Liver (tissue), 8 donors: ENCODE measurements at regions not wholly inside any gene's neighbourhood (a gene's known extent, or its start where the extent isn't known, plus 50 kb on each side); places are given as distances from the start of the nearest gene placed in this dataset.

Experiments used
- DNase-seq: peaks from one replicate; pipeline ENCODE4 v3.0.0-alpha.2; 2017; ENCODE audit warnings: low spot score
- H3K27ac ChIP-seq, 2 donors: one replicate each; pipeline ENCODE4 v1.7.0; 2013; ENCODE audit warnings: inconsistent platforms in 2 of 2, low read length in 2 of 2, control low read depth in 1 of 2, low read depth in 1 of 2, mild to moderate bottlenecking in 1 of 2
- H3K27me3 ChIP-seq, 4 donors: one replicate each; pipeline versions ENCODE4 v1.6.1 to v1.7.0; 2013; ENCODE audit warnings: low read length in 3 of 4, inconsistent platforms in 1 of 4, mild to moderate bottlenecking in 1 of 4, moderate library complexity in 1 of 4; ENCODE audit not compliant: control insufficient read depth in 4 of 4, insufficient read depth in 4 of 4
- H3K36me3 ChIP-seq, 4 donors: one replicate each; pipeline versions ENCODE4 v1.6.1 to v1.7.0; 2013; ENCODE audit warnings: low read length in 3 of 4, mild to moderate bottlenecking in 3 of 4, low read depth in 1 of 4, moderate library complexity in 1 of 4; ENCODE audit not compliant: control insufficient read depth in 4 of 4, insufficient read depth in 3 of 4
- H3K4me1 ChIP-seq, 4 donors: one replicate each; pipeline versions ENCODE4 v1.6.1 to v1.7.0; 2013; ENCODE audit warnings: low read length in 3 of 4, mild to moderate bottlenecking in 3 of 4, moderate library complexity in 1 of 4; ENCODE audit not compliant: control insufficient read depth in 4 of 4, insufficient read depth in 4 of 4
- H3K4me3 ChIP-seq, 3 donors: one replicate each; pipeline versions ENCODE4 v1.6.1 to v1.7.0; 2013; ENCODE audit warnings: low read length in 3 of 3, control low read depth in 1 of 3, low read depth in 1 of 3, mild to moderate bottlenecking in 1 of 3
- H3K9ac ChIP-seq, 2 donors: one replicate each; pipeline ENCODE4 v1.7.0; 2013; ENCODE audit warnings: low read length in 2 of 2, mild to moderate bottlenecking in 2 of 2, moderate library complexity in 2 of 2, control low read depth in 1 of 2, low read depth in 1 of 2
- H3K9me3 ChIP-seq, 4 donors: one replicate each; pipeline versions ENCODE4 v1.6.1 to v1.7.0; 2013; ENCODE audit warnings: low read length in 3 of 4; ENCODE audit not compliant: control insufficient read depth in 4 of 4
- ATF3 ChIP-seq: IDR thresholded peaks from 2 replicates; pipeline ENCODE4 v1.6.1; 2016; ENCODE audit warnings: antibody characterized with exemption
- CTCF ChIP-seq: fragments of 150-350 bp; IDR thresholded peaks from 2 replicates; pipeline ENCODE4 v1.5.1; 2017; ENCODE audit warnings: improper control_type of control experiment, low read depth, low read length; ENCODE audit not compliant: missing input control
- EGR1 ChIP-seq, 2 donors: IDR thresholded peaks; 2 replicates each; pipeline ENCODE4 v1.6.1; 2016 to 2018; ENCODE audit warnings: antibody characterized with exemption in 2 of 2, low read depth in 2 of 2
- FOXA1 ChIP-seq: IDR thresholded peaks from 2 replicates; pipeline ENCODE4 v1.6.1; 2016; ENCODE audit warnings: antibody characterized with exemption
- FOXA2 ChIP-seq: IDR thresholded peaks from 2 replicates; pipeline ENCODE4 v1.6.1; 2016; ENCODE audit warnings: antibody characterized with exemption
- GABPA ChIP-seq, 2 donors: IDR thresholded peaks in 1 of 2; conservative IDR thresholded peaks in 1 of 2; 2 replicates each; pipeline ENCODE4 v1.6.1; 2016; ENCODE audit warnings: antibody characterized with exemption in 2 of 2, mild to moderate bottlenecking in 1 of 2, moderate library complexity in 1 of 2
- HNF4A ChIP-seq, 2 donors: conservative IDR thresholded peaks; 2 replicates each; pipeline ENCODE4 v1.6.1; 2016; ENCODE audit warnings: antibody characterized with exemption in 2 of 2, mild to moderate bottlenecking in 2 of 2
- JUND ChIP-seq, 2 donors: IDR thresholded peaks; 2 replicates each; pipeline ENCODE4 v1.6.1; 2016; ENCODE audit warnings: antibody characterized with exemption in 2 of 2
- MAX ChIP-seq: IDR thresholded peaks from 2 replicates; pipeline ENCODE4 v1.6.1; 2016; ENCODE audit warnings: antibody characterized with exemption
- NR2F2 ChIP-seq: IDR thresholded peaks from 2 replicates; pipeline ENCODE4 v1.6.1; 2016; ENCODE audit warnings: antibody characterized with exemption
- RAD21 ChIP-seq, 2 donors: IDR thresholded peaks; 2 replicates each; pipeline ENCODE4 v1.6.1; 2016; ENCODE audit warnings: antibody characterized with exemption in 2 of 2, mild to moderate bottlenecking in 2 of 2
- REST ChIP-seq: IDR thresholded peaks from 2 replicates; pipeline ENCODE4 v1.6.1; 2016; ENCODE audit warnings: antibody characterized with exemption, mild to moderate bottlenecking
- RXRA ChIP-seq, 2 donors: IDR thresholded peaks; 2 replicates each; pipeline ENCODE4 v1.6.1; 2017 to 2018; ENCODE audit warnings: antibody characterized with exemption in 2 of 2, mild to moderate bottlenecking in 1 of 2
- SP1 ChIP-seq: IDR thresholded peaks from 2 replicates; pipeline ENCODE4 v1.6.1; 2018; ENCODE audit warnings: antibody characterized with exemption, mild to moderate bottlenecking
- TAF1 ChIP-seq: conservative IDR thresholded peaks from 2 replicates; pipeline ENCODE4 v1.6.1; 2016; ENCODE audit warnings: antibody characterized with exemption, mild to moderate bottlenecking
- YY1 ChIP-seq: IDR thresholded peaks from 2 replicates; pipeline ENCODE4 v1.6.1; 2016; ENCODE audit warnings: antibody characterized with exemption, mild to moderate bottlenecking
- ZBTB33 ChIP-seq: IDR thresholded peaks from 2 replicates; pipeline ENCODE4 v1.6.1; 2016; ENCODE audit warnings: antibody characterized with exemption
- WGBS: extraction: QIAGEN DNeasy Blood & Tissue Kit; methylation state at CpG from one replicate; pipeline ENCODE4 v1.1.7; 2013; 5-methylcytosine and 5-hydroxymethylcytosine counted together
- donor health status: healthy.
- donor health status: healthy.
- donor health status: healthy.
- donor health status: healthy.
- donor health status: healthy.

- no peak for DNase-seq
- no peak overlapping the region for H3K4me3 ChIP-seq
- no peak overlapping the region for H3K27ac ChIP-seq
- no peak overlapping the region for H3K9ac ChIP-seq
- no peaks in the 10 kb centered on the region for H3K9me3 ChIP-seq
- 88% methylated on average over 6 of the region's 6 CpGs for WGBS
- TF ChIP-seq GABPA (IDR thresholded peaks at IDR 0.05 in 1 of 2, conservative IDR thresholded peaks at IDR 0.05 in 1 of 2) (no peak), YY1 (no peak), NR2F2 (no peak), ZBTB33 (no peak), FOXA2 (no peak), REST (no peak), RXRA (IDR thresholded peaks at IDR 0.05) (no peak), EGR1 (IDR thresholded peaks at IDR 0.05; ENCODE audit: low read depth in 2 of 2) (no peak), HNF4A (conservative IDR thresholded peaks at IDR 0.05) (no peak), MAX (no peak), TAF1 (no peak), JUND (IDR thresholded peaks at IDR 0.05) (no peak), SP1 (no peak), ATF3 (no peak)
- no peaks in the 10 kb centered on the region for H3K27me3 ChIP-seq
- H3K4me1 ChIP-seq: no peaks in the 10 kb centered on the region
- no peaks in the 10 kb centered on the region for H3K36me3 ChIP-seq
Measured at GRCh38 chr4:184324939-184325477, 107.3 kb upstream of the ENPP6 start.

GRCh38 chr4:184322328-184323025 lies 104.8 kb upstream of the ENPP6 start:
- no peak for TF ChIP-seq ZBTB33
- TF ChIP-seq YY1: no peak
- TF ChIP-seq HNF4A (conservative IDR thresholded peaks at IDR 0.05): no peak
- TF ChIP-seq CTCF: no peak
- no peak for TF ChIP-seq FOXA1
- no peak for TF ChIP-seq SP1
- TF ChIP-seq TAF1: no peak
- no peak for TF ChIP-seq RXRA (IDR thresholded peaks at IDR 0.05)
- no peak for TF ChIP-seq RAD21 (IDR thresholded peaks at IDR 0.05)
- no peak for TF ChIP-seq JUND (IDR thresholded peaks at IDR 0.05)
- TF ChIP-seq ATF3: no peak
- TF ChIP-seq MAX: no peak
- no peak for TF ChIP-seq FOXA2
- no peak for TF ChIP-seq NR2F2
- WGBS: 96% methylated on average over 2 of the region's 2 CpGs
- DNase-seq: no peak
- no peaks in the 10 kb centered on the region for H3K4me1 ChIP-seq
- no peak overlapping the region for H3K4me3 ChIP-seq
- no peaks in the 10 kb centered on the region for H3K9me3 ChIP-seq
- no peaks in the 10 kb centered on the region for H3K27me3 ChIP-seq
- no peaks in the 10 kb centered on the region for H3K36me3 ChIP-seq
- H3K9ac ChIP-seq: no peak overlapping the region
- no peak overlapping the region for H3K27ac ChIP-seq
